Panc1 (cell line): ENCODE measurements at regions not wholly inside any gene's neighbourhood (a gene's known extent, or its start where the extent isn't known, plus 50 kb on each side); places are given as distances from the start of the nearest gene placed in this dataset.

Experiments used
- CTCF ChIP-seq: fragments of 450-650 bp; IDR thresholded peaks from 2 replicates; pipeline ENCODE4 v1.5.1; 2017; ENCODE audit warnings: mild to moderate bottlenecking
- POLR2AphosphoS5 ChIP-seq: IDR thresholded peaks from 2 replicates; pipeline ENCODE4 v1.6.1; 2012; ENCODE audit warnings: mild to moderate bottlenecking, low read depth, low read length, moderate library complexity
- REST ChIP-seq, 2 experiments: IDR thresholded peaks; 2 replicates each; pipeline ENCODE4 v1.6.1; 2011 to 2012; ENCODE audit warnings: low read depth in 2 of 2, control low read depth in 1 of 2, low read length in 1 of 2, mild to moderate bottlenecking in 1 of 2, moderate library complexity in 1 of 2; ENCODE audit not compliant: insufficient read depth in 1 of 2
- SIN3A ChIP-seq: IDR thresholded peaks from 2 replicates; pipeline ENCODE4 v1.6.1; 2012; ENCODE audit warnings: low read depth, mild to moderate bottlenecking, low read length, moderate library complexity, borderline replicate concordance; ENCODE audit not compliant: insufficient read depth

- TF ChIP-seq CTCF = no peak
- no peak for TF ChIP-seq SIN3A
- no peak for TF ChIP-seq POLR2AphosphoS5
- no peak for TF ChIP-seq REST (IDR thresholded peaks at IDR 0.05; ENCODE audit: insufficient read depth in 1 of 2, low read depth in 2 of 2, low read length in 1 of 2)
Measured at GRCh38 chr6:48315915-48316314, 204.9 kb upstream of the PTCHD4 start.
